Upper lobe of left lung (tissue), 6 donors: ENCODE measurements at regions not wholly inside any gene's neighbourhood (a gene's known extent, or its start where the extent isn't known, plus 50 kb on each side); places are given as distances from the start of the nearest gene placed in this dataset.

Experiments used
- ATAC-seq, 2 donors: fragments of 200-7000 bp; cut with Tn5 transposase; one replicate each; pipeline ENCODE4 v1.9.1; 2022; ENCODE audit warnings: mild to moderate bottlenecking in 2 of 2, moderate library complexity in 2 of 2; ENCODE audit not compliant: low FRiP score in 2 of 2
- DNase-seq, 2 donors: peaks; one replicate each; pipeline ENCODE4 v3.0.0-alpha.2; 2019 to 2020
- H3K27ac ChIP-seq, 4 donors: fragments of 200-600 bp; sonication (generic); one replicate each; pipeline ENCODE4 v1.5.1; 2016 to 2019
- H3K27me3 ChIP-seq, 4 donors: fragments of 200-600 bp; sonication (generic); one replicate each; pipeline ENCODE4 v1.5.1; 2017 to 2019
- H3K36me3 ChIP-seq, 4 donors: fragments of 200-600 bp; sonication (generic); one replicate each; pipeline ENCODE4 v1.5.1; 2016 to 2019
- H3K4me1 ChIP-seq, 4 donors: fragments of 200-600 bp; sonication (generic); one replicate each; pipeline ENCODE4 v1.5.1; 2018 to 2019
- H3K4me3 ChIP-seq, 4 donors: fragments of 200-600 bp; sonication (generic); one replicate each; pipeline ENCODE4 v1.5.1; 2017 to 2019; ENCODE audit warnings: mild to moderate bottlenecking in 2 of 4, moderate library complexity in 1 of 4
- H3K9me3 ChIP-seq, 4 donors: fragments of 200-600 bp; sonication (generic); one replicate each; pipeline ENCODE4 v1.5.1; 2018 to 2019
- CTCF ChIP-seq, 6 experiments: fragments of 450-650 bp in 4 of 6; fragments of 200-600 bp in 2 of 6; sonication (generic) in 2 of 6; IDR thresholded peaks; one replicate each; pipeline ENCODE4 v1.5.1; 2016 to 2019; ENCODE audit warnings: antibody characterized with exemption in 6 of 6
- EP300 ChIP-seq, 4 donors: sonication (generic); formaldehyde crosslinking; IDR thresholded peaks; one replicate each; pipeline ENCODE4 v1.5.1; 2017; ENCODE audit warnings: antibody characterized with exemption in 4 of 4, control low read depth in 2 of 4
- POLR2A ChIP-seq, 4 donors: fragments of 450-650 bp; IDR thresholded peaks; one replicate each; pipeline ENCODE4 v1.5.1; 2016 to 2017; ENCODE audit warnings: antibody characterized with exemption in 4 of 4, mild to moderate bottlenecking in 2 of 4
- POLR2AphosphoS5 ChIP-seq, 2 donors: sonication (generic); formaldehyde crosslinking; IDR thresholded peaks; one replicate each; pipeline ENCODE4 v1.5.1; 2017; ENCODE audit warnings: antibody characterized with exemption in 2 of 2
- WGBS, 2 donors: methylation state at CpG; one replicate each; pipeline ENCODE4 v1.1.5; 2017 to 2018; 5-methylcytosine and 5-hydroxymethylcytosine counted together
- donor health status: DM: no; HTN: no; CAD: no; lungs with moderate emphysema.
- donor health status: DM: no; HTN: yes; CAD: no; lungs with severe emphysema.

DNA sequence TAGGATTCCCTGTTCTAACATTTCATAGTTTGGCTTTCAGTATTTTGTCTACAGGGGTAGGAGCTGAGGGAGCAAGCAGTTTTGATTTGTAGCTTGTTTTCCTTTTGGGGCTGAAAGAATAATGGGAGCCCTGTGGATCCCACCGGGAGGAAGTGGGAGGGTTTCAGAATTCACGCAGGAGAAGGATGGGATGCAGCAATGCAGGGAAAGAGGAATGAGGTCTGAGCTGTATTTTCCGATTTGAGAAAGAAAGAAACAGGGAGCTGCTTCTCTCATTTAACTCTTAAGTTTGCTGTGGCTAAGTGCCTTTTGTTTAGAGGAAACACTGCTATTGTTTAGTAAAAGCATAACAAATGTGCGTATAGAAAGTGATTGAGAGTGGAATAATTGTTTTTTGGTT, 141.0 kb downstream of the ADCYAP1 start:
- TF ChIP-seq EP300 (IDR thresholded peaks at IDR 0.05) (no peak), POLR2AphosphoS5 (IDR thresholded peaks at IDR 0.05) (no peak), CTCF (IDR thresholded peaks at IDR 0.05) (no peak), POLR2A (IDR thresholded peaks at IDR 0.05) (no peak)
- Histone ChIP-seq H3K9me3 (peaks cover 0 to 7% (median 0%) of the 10 kb centered on the region in 4 donors), H3K4me1 (no peaks in the 10 kb centered on the region), H3K27me3 (no peaks in the 10 kb centered on the region), H3K27ac (no peak overlapping the region), H3K4me3 (no peak overlapping the region), H3K36me3 (no peaks in the 10 kb centered on the region)
- WGBS, 2 donors: 26 to 31% methylated on average over 4 of the region's 4 CpGs
- DNase-seq: no peak
- no peak for ATAC-seq

DNA sequence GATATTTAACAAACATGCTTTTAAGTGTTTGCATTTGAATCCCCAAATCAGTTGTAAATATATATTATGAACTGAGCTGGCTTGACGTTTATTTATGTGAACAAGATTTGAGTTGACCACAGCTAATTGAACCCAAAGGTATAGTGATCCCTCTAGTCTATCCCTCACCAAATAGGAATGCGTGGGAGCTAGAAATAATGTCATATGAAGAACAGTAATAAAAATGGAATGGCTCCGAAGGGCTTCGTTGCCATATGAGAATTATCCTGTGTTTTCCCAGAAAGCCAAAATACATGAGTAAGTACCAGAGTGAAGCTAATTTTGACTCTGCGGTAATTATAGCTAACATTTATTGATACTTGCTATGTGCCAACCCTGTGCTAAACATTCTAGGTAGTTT, 142.7 kb downstream of the ADCYAP1 start:
- WGBS, 2 donors: 84 to 87% methylated on average over 5 of the region's 5 CpGs

DNA sequence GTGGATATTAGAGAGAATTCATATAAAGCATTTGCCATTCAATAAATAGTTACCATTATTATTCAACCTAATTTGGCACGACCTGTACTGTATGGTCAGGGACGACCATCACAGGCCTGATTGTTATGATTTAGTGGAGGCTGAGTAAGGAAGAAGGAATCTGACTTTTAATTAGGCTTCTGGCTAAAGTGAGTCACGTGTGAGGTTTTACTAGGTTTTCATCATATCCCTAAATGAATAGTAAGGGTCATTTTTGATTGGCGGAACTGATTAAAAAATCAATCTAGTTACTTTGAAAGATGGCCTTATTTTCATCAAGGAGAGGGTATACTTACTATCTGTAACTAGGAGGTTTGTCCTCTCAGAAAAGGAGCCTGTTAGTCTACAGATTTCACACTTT, 143.4 kb downstream of the ADCYAP1 start:
- no peak overlapping the region for H3K4me3 ChIP-seq
- 79 to 80% methylated on average over 4 of the region's 4 CpGs for WGBS, 2 donors
- no peak for DNase-seq
- TF ChIP-seq EP300 (IDR thresholded peaks at IDR 0.05) (no peak), POLR2AphosphoS5 (IDR thresholded peaks at IDR 0.05) (no peak), POLR2A (IDR thresholded peaks at IDR 0.05) (no peak), CTCF (IDR thresholded peaks at IDR 0.05) (no peak)
- H3K27ac ChIP-seq: no peak overlapping the region
- H3K9me3 ChIP-seq: no peaks in the 10 kb centered on the region
- no peaks in the 10 kb centered on the region for H3K36me3 ChIP-seq
- no peak for ATAC-seq
- H3K27me3 ChIP-seq: no peaks in the 10 kb centered on the region
- no peaks in the 10 kb centered on the region for H3K4me1 ChIP-seq

More for the DNA sequence above, 142.7 kb downstream of the ADCYAP1 start:
- TF ChIP-seq POLR2AphosphoS5 (IDR thresholded peaks at IDR 0.05) (no peak), POLR2A (IDR thresholded peaks at IDR 0.05) (no peak), EP300 (IDR thresholded peaks at IDR 0.05) (no peak), CTCF (IDR thresholded peaks at IDR 0.05) (no peak)
- Histone ChIP-seq H3K27me3 (no peaks in the 10 kb centered on the region), H3K4me3 (no peak overlapping the region), H3K27ac (no peak overlapping the region), H3K9me3 (no peaks in the 10 kb centered on the region), H3K36me3 (no peaks in the 10 kb centered on the region), H3K4me1 (no peaks in the 10 kb centered on the region)
- ATAC-seq: no peak
- no peak for DNase-seq

GRCh38 chr18:1049173-1049572, 144.5 kb downstream of the ADCYAP1 start:
- Histone ChIP-seq H3K36me3 (no peaks in the 10 kb centered on the region), H3K27ac (no peak overlapping the region), H3K9me3 (no peaks in the 10 kb centered on the region), H3K27me3 (no peaks in the 10 kb centered on the region), H3K4me3 (no peak overlapping the region), H3K4me1 (no peaks in the 10 kb centered on the region)
- TF ChIP-seq CTCF (IDR thresholded peaks at IDR 0.05) (no peak), POLR2A (IDR thresholded peaks at IDR 0.05) (no peak), POLR2AphosphoS5 (IDR thresholded peaks at IDR 0.05) (no peak), EP300 (IDR thresholded peaks at IDR 0.05) (no peak)
- DNase-seq (no peak), ATAC-seq (no peak)
- WGBS, 2 donors: 96 to 97% methylated on average over 1 of the region's 1 CpG

GRCh38 chr18:1050012-1050657, 145.5 kb downstream of the ADCYAP1 start:
- H3K36me3 ChIP-seq: no peaks in the 10 kb centered on the region
- no peak for TF ChIP-seq POLR2AphosphoS5 (IDR thresholded peaks at IDR 0.05)
- no peaks in the 10 kb centered on the region for H3K4me1 ChIP-seq
- DNase-seq: no peak
- ATAC-seq: no peak
- no peak overlapping the region for H3K4me3 ChIP-seq
- H3K27me3 ChIP-seq: no peaks in the 10 kb centered on the region
- WGBS, 2 donors: 61 to 67% methylated on average over 3 of the region's 3 CpGs
- H3K27ac ChIP-seq: no peak overlapping the region
- H3K9me3 ChIP-seq: no peaks in the 10 kb centered on the region
